Psoas muscle (tissue), 7 donors: ENCODE measurements at regions not wholly inside any gene's neighbourhood (a gene's known extent, or its start where the extent isn't known, plus 50 kb on each side); places are given as distances from the start of the nearest gene placed in this dataset.
"Not testable (repeated sequence)": the region's sequence is repeated elsewhere in the genome, so short reads cannot be mapped to it uniquely, and the experiment has no call there.

ENCODE experiments used
- ATAC-seq, 4 donors: fragments of 200-7000 bp; cut with Tn5 transposase; one replicate each; pipeline ENCODE4 v1.9.1; 2020; ENCODE audit warnings: moderate library complexity in 3 of 4, mild to moderate bottlenecking in 2 of 4
- DNase-seq, 2 donors: peaks; one replicate each; pipeline ENCODE4 v3.0.0-alpha.2; 2020
- H3K27ac ChIP-seq: fragments of 200-600 bp; one replicate; pipeline ENCODE4 v1.8.0; 2022
- H3K27me3 ChIP-seq, 3 donors: fragments of 200-600 bp in 1 of 3; one replicate each; pipeline versions ENCODE4 v1.6.1 to v1.8.0; 2013 to 2022; ENCODE audit warnings: low read length in 2 of 3, mild to moderate bottlenecking in 2 of 3, moderate library complexity in 1 of 3; ENCODE audit not compliant: insufficient read depth in 3 of 3
- H3K36me3 ChIP-seq, 2 donors: fragments of 200-600 bp in 1 of 2; one replicate each; pipeline versions ENCODE4 v1.6.1 to v1.8.0; 2013 to 2022; ENCODE audit warnings: low read depth in 1 of 2, mild to moderate bottlenecking in 1 of 2, moderate library complexity in 1 of 2; ENCODE audit not compliant: insufficient read depth in 1 of 2
- H3K4me1 ChIP-seq: fragments of 200-600 bp; one replicate; pipeline ENCODE4 v1.8.0; 2022
- H3K4me3 ChIP-seq: fragments of 200-600 bp; one replicate; pipeline ENCODE4 v1.8.0; 2022; ENCODE audit warnings: mild to moderate bottlenecking
- H3K9me3 ChIP-seq: fragments of 200-600 bp; one replicate; pipeline ENCODE4 v1.8.0; 2022
- CTCF ChIP-seq: fragments of 200-600 bp; IDR thresholded peaks from one replicate; pipeline ENCODE4 v1.8.0; 2022; ENCODE audit warnings: antibody characterized with exemption
- WGBS, 3 donors: extraction: QIAGEN DNeasy Blood & Tissue Kit; methylation state at CpG; one replicate each; pipeline versions ENCODE4 v1.1.6 to v1.1.7; 2013; 5-methylcytosine and 5-hydroxymethylcytosine counted together
- intact Hi-C, 2 donors: fragments of 100-400 bp; cut with DNase I; formaldehyde crosslinking; loops; one replicate each; pipeline versions ENCODE4 v1.11.0 to v1.14.2; 2022
- donor health status: healthy with polysubstance abuse.
- donor health status: DM: no; HTN: no; CAD: no; lungs with moderate emphysema.
- donor health status: Bipolar disorder and iron deficiency.
- donor health status: healthy.
- donor health status: DM: yes; HTN: yes; CAD: no.
- donor health status: DM: no; HTN: no; CAD: no.
- donor health status: DM: yes; HTN: yes; CAD: no.

- DNase-seq (no peak), ATAC-seq (no peak)
- no peaks in the 10 kb centered on the region for H3K27me3 ChIP-seq
- no peak for TF ChIP-seq CTCF
- intact Hi-C loops: no loop called here
- H3K4me1 ChIP-seq: no peaks in the 10 kb centered on the region
- no peaks in the 10 kb centered on the region for H3K36me3 ChIP-seq
- 74 to 83% (median 77%) methylated on average over 2 of the region's 2 CpGs for WGBS, 3 donors
- no peak overlapping the region for H3K4me3 ChIP-seq
- no peak overlapping the region for H3K27ac ChIP-seq
- H3K9me3 ChIP-seq: peaks cover 4% of the 10 kb centered on the region
These were observed 134.1 kb downstream of the FZD1 start for GRCh38 chr7:91398341-91398740.

- Histone ChIP-seq H3K36me3 (no peaks in the 10 kb centered on the region), H3K27me3 (peaks cover 0 to 4% (median 0%) of the 10 kb centered on the region in 3 donors), H3K4me1 (no peaks in the 10 kb centered on the region), H3K9me3 (peaks cover 4% of the 10 kb centered on the region), H3K27ac (no peak overlapping the region), H3K4me3 (no peak overlapping the region)
- ATAC-seq (no peak), DNase-seq (no peak)
- intact Hi-C loops: no loop called here
- WGBS, 3 donors: 86 to 95% (median 91%) methylated on average over 3 of the region's 3 CpGs
- no peak for TF ChIP-seq CTCF
These were observed 141.0 kb downstream of the FZD1 start for GRCh38 chr7:91405092-91405788.

DNA sequence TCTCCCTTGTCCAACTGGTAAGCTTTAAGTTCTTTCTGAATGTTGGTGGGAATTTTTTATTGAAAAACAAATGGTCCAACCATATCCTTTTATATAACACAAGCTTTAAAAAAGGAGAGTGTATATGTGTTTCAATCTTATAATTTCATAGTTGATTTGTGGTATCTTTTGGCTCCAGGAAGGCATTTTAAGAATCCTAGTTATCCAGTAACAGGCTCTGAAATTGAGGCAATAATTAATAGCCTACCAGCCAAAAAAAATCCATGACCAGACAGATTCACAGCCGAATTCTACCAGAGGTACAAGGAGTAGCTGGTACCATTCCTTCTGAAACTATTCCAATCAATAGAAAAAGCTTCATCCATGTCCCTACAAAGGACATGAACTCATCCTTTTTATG is 141.6 kb downstream of the FZD1 start:
- H3K36me3 ChIP-seq, DNase-seq, ATAC-seq, H3K27me3 ChIP-seq, H3K27ac ChIP-seq, H3K9me3 ChIP-seq, intact Hi-C loops, H3K4me3 ChIP-seq, H3K4me1 ChIP-seq: not testable (repeated sequence)
- WGBS, 3 donors: 72 to 82% (median 78%) methylated on average over 1 of the region's 1 CpG

DNA sequence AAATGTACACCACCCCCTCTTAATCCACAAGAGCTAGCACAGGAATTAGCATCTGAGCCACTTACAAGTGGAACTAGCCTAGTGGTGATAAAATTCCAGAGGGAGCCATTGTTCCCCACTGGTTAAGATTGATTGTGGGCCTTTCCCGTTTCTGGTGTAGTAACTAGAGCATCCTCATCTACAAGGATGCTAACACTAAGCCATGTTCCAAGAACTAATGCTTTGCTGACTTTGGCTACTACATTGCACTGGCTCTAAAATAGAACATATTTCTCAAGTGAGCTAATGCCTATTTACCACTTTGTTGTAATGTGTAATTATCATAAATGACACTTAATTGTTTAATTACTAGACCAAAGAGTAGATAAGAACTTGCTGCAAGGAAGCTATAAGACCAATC is 143.7 kb downstream of the FZD1 start:
- Histone ChIP-seq H3K27me3 (peaks cover 0 to 4% (median 0%) of the 10 kb centered on the region in 3 donors), H3K27ac (no peak overlapping the region), H3K4me1 (no peaks in the 10 kb centered on the region), H3K9me3 (peaks cover 2% of the 10 kb centered on the region), H3K4me3 (no peak overlapping the region), H3K36me3 (no peaks in the 10 kb centered on the region)
- no peak for DNase-seq
- intact Hi-C loops: no loop called here
- 45 to 51% (median 51%) methylated on average over 1 of the region's 1 CpG for WGBS, 3 donors
- TF ChIP-seq CTCF: no peak
- ATAC-seq: no peak

DNA sequence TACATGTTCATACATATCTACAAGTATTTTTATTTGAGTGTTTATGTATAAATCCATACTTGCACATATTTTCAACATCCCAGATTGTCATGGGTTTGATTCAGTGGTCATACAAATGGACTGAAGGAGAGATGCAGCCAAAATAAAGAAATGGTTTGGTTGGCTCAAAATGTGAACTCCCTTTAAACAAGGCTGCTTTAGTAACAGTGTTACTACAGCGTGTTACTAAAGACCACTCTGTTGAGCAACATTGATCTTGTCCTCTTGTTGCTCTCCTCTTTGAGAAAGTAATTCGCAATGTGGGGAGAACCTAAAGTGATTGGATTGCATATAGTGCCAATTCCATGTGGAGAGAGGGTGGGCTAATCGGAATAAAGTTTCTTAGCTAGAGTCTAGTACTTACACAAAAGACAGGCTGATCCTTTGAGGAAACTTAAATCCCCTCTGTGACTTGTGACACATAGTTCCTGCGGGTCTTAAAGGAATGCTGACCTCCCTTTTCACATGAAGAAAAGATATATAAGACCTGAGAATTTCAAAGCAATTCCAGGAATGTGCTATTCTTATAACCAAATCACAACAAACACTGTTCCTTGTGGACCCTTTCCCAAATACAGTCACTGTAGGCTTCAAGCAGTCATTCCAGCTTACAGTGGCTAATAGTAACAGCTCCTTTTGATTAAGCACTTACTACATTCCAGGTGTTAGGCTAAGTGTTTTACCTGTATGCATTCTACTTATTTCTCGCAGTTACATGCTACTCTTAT is 144.3 kb downstream of the FZD1 start:
- no peaks in the 10 kb centered on the region for H3K36me3 ChIP-seq
- no peak for TF ChIP-seq CTCF
- no peaks in the 10 kb centered on the region for H3K4me1 ChIP-seq
- no peak for DNase-seq
- intact Hi-C loops: no loop called here
- 61 to 66% (median 64%) methylated on average over 5 of the region's 5 CpGs for WGBS, 3 donors
- no peak overlapping the region for H3K27ac ChIP-seq
- H3K27me3 ChIP-seq: peaks cover 0 to 4% (median 0%) of the 10 kb centered on the region in 3 donors
- no peak overlapping the region for H3K4me3 ChIP-seq
- no peaks in the 10 kb centered on the region for H3K9me3 ChIP-seq
- ATAC-seq: no peak
